ENCODE measurements at regions not wholly inside any gene's neighbourhood (a gene's known extent, or its start where the extent isn't known, plus 50 kb on each side); places are given as distances from the start of the nearest gene placed in this dataset.

DNA sequence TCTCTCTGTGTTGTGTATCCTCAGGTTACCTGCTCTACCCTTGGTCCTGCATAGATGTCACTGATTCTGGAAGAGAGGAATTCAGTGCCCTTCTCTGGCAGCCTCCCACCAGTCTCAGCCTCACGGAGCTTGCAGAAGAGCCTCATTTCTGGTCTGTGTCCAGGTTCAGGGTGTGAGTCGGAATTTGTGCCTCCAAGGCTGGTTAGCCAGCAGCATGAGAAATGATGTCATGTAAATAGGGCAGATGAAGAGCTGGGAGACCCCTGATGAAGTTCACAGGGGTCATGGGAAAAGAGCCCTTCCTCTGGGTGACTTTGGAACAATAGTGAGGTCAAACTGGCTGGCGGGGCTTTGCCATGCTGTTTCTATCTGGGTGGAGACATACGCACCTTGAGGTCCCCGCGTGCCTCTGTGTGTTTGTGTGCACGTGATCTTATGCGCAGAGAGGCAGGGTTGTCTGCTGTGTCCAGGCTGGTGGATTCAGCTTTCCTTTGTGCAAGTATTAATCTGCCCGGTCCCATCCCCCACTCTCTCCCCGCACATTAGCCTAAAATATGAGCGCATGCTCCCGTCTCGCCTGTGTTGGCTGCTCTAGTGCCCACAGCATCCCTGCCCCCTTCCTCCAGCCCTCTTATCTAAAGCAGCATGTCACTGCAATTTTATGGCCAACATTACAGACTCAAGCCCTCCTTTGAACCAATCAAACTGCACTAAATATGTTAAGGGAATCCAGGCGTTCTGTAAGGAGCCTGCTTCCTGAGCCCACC is 256.3 kb upstream of the ZFHX3 start:
- TF ChIP-seq, protein P1, sequence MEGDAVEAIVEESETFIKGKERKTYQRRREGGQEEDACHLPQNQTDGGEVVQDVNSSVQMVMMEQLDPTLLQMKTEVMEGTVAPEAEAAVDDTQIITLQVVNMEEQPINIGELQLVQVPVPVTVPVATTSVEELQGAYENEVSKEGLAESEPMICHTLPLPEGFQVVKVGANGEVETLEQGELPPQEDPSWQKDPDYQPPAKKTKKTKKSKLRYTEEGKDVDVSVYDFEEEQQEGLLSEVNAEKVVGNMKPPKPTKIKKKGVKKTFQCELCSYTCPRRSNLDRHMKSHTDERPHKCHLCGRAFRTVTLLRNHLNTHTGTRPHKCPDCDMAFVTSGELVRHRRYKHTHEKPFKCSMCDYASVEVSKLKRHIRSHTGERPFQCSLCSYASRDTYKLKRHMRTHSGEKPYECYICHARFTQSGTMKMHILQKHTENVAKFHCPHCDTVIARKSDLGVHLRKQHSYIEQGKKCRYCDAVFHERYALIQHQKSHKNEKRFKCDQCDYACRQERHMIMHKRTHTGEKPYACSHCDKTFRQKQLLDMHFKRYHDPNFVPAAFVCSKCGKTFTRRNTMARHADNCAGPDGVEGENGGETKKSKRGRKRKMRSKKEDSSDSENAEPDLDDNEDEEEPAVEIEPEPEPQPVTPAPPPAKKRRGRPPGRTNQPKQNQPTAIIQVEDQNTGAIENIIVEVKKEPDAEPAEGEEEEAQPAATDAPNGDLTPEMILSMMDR (conservative IDR thresholded peaks at IDR 0.05 in 1 of 2, IDR thresholded peaks at IDR 0.05 in 1 of 2; ENCODE audit: extremely low read depth in 1 of 2, insufficient read depth in 1 of 2, low read depth in 1 of 2, low read length in 2 of 2), result no peak
- TF ChIP-seq EZH2 (IDR thresholded peaks at IDR 0.05; ENCODE audit: borderline replicate concordance, low read length), result no peak

Data from mammary epithelial cell (primary cell).